ENCODE measurements at regions not wholly inside any gene's neighbourhood (a gene's known extent, or its start where the extent isn't known, plus 50 kb on each side); places are given as distances from the start of the nearest gene placed in this dataset.

GRCh38 chr5:143515829-143516228 lies 112.3 kb upstream of the NR3C1 start:
- TF ChIP-seq ZNF425 (CRISPR knock-in tag; conservative IDR thresholded peaks at IDR 0.05) (no peak), ATF2 (CRISPR knock-in tag; IDR thresholded peaks at IDR 0.05; ENCODE audit: borderline replicate concordance, low read depth) (no peak), CTCF (IDR thresholded peaks at IDR 0.05) (no peak), E2F4 (CRISPR knock-in tag; IDR thresholded peaks at IDR 0.05; ENCODE audit: borderline replicate concordance, low read depth) (no peak), ATF3 (CRISPR knock-in tag; conservative IDR thresholded peaks at IDR 0.05) (no peak), ELF4 (CRISPR knock-in tag; IDR thresholded peaks at IDR 0.05; ENCODE audit: low read depth) (no peak), ZNF423 (CRISPR knock-in tag; IDR thresholded peaks at IDR 0.05) (no peak), NR2C2 (CRISPR knock-in tag; IDR thresholded peaks at IDR 0.05) (no peak)
